Activated T-helper 1 cell treated with anti-CD3 and anti-CD28 coated beads, Interleukin-12 subunit alpha, Interleukin-12 subunit beta, Interleukin-2, Interleukin-4 antibody, amounts not matched to agents 30 ng/mL and 10 ng/mL and 1 ng/mL, durations not matched to agents 14 hours and 24 hours and 36 hours (primary cell): ENCODE measurements at regions not wholly inside any gene's neighbourhood (a gene's known extent, or its start where the extent isn't known, plus 50 kb on each side); places are given as distances from the start of the nearest gene placed in this dataset.

Experiments
- DNase-seq: peaks from one replicate; pipeline ENCODE4 v3.0.0; 2021; ENCODE audit warnings: low spot score
- H3K27ac Mint-ChIP-seq: one replicate; pipeline ENCODE4 v1.8.0; 2021; ENCODE audit warnings: mild to moderate bottlenecking, mixed read lengths
- H3K27me3 Mint-ChIP-seq: one replicate; pipeline ENCODE4 v1.8.0; 2022; ENCODE audit warnings: mild to moderate bottlenecking, moderate library complexity, mixed read lengths; ENCODE audit not compliant: insufficient read depth
- H3K36me3 Mint-ChIP-seq: one replicate; pipeline ENCODE4 v1.8.0; 2021; ENCODE audit warnings: low read depth, mixed read lengths
- H3K4me1 Mint-ChIP-seq: one replicate; pipeline ENCODE4 v1.8.0; 2021; ENCODE audit warnings: low read depth, mixed read lengths
- H3K4me3 Mint-ChIP-seq: one replicate; pipeline ENCODE4 v1.8.0; 2021; ENCODE audit warnings: mild to moderate bottlenecking, moderate library complexity, mixed read lengths
- H3K9me3 Mint-ChIP-seq: one replicate; pipeline ENCODE4 v1.8.0; 2021; ENCODE audit warnings: mixed read lengths
- intact Hi-C: fragments of 100-400 bp; cut with micrococcal nuclease; formaldehyde crosslinking; loops from one replicate; pipeline ENCODE4 v1.15.1; 2024

DNA sequence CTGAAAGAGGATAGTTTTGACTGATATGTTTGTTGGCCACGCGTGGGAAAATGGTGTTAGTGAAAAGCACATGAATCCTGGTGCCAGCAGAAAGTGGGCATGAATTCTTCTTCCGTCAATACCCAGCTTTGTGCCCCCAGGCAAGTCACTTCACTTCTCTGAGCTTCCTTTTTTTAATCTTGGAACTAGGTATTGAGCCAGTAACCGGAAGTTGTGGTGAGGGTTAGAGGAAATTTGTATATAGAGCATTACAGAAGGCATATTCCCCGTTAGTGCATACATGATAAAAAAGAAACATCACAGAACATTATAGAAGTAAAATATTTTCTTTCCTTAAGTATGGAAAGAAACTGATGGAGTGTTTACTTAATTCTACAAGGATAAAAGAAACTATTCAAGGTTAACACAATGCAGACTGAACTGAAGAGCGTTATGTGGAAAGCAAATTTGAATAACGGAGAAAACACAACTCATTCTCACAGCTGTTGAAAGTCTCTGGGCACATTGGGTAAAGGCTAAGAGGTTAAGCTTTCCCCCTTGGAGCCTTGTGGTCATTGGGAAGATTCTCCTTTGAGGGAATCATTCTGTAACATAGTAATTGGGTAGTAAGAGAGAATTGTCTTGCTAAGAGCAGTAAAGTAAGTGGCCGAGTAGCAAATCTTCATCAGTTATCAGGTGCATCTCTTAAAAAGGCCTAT, 223.1 kb downstream of the BCAS1 start:
- Mint-ChIP-seq H3K9me3 (no peaks in the 10 kb centered on the region), H3K4me3 (peak overlapping the region; percentile 68), H3K36me3 (no peaks in the 10 kb centered on the region), H3K27ac (peak overlapping the region; percentile 69), H3K27me3 (peaks cover 2% of the 10 kb centered on the region), H3K4me1 (peaks cover 61% of the 10 kb centered on the region)
- no peak for DNase-seq
- intact Hi-C loops, result no loop called here

DNA sequence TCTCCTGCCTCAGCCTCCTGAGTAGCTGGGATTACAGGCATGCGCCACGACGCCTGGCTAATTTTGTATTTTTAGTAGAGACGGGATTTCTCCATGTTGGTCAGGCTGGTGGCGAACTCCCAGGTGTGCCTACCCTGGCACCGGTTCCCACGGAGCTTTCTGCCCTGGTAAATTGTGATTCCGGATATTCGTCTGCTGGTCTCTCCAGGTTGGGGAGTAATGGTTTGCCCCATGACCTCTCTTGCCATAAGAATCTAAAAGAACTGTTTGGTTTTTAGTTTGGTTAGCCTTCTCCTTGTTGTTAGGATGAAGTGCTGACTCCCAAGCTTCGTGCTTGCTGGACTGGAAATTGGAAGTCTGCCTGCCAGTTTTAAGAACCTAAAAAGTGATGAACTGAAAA, 223.8 kb downstream of the BCAS1 start:
- no peak overlapping the region for H3K27ac Mint-ChIP-seq
- H3K4me3 Mint-ChIP-seq, result no peak overlapping the region
- no peaks in the 10 kb centered on the region for H3K36me3 Mint-ChIP-seq
- intact Hi-C loops, result no loop called here
- peaks cover 2% of the 10 kb centered on the region for H3K27me3 Mint-ChIP-seq
- H3K4me1 Mint-ChIP-seq, result peaks cover 67% of the 10 kb centered on the region
- H3K9me3 Mint-ChIP-seq, result no peaks in the 10 kb centered on the region
- DNase-seq, result no peak

DNA sequence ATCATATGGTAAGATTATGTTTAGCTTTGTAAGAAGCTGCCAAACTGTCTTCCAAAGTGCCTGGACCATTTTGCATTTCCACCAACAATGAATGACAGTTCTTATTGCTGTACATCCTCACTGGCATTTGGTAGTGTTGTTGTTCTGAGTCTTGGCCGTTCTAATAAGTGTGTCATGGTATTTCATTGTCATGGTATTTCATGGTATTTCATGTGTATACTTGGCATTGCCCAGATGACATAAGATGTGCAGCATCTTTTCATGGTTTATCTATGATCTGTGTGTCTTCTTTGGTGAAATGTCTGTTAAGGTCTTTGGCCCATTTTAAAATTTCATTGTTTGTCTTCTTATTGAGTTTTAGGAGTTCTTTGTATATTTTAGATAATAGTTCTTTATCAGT, 224.4 kb downstream of the BCAS1 start:
- peaks cover 69% of the 10 kb centered on the region for H3K4me1 Mint-ChIP-seq
- H3K4me3 Mint-ChIP-seq, result no peak overlapping the region
- no peaks in the 10 kb centered on the region for H3K9me3 Mint-ChIP-seq
- no peaks in the 10 kb centered on the region for H3K36me3 Mint-ChIP-seq
- H3K27ac Mint-ChIP-seq, result peak overlapping the region; percentile 22
- intact Hi-C loops, result no loop called here
- H3K27me3 Mint-ChIP-seq, result peaks cover 2% of the 10 kb centered on the region
- DNase-seq, result no peak

DNA sequence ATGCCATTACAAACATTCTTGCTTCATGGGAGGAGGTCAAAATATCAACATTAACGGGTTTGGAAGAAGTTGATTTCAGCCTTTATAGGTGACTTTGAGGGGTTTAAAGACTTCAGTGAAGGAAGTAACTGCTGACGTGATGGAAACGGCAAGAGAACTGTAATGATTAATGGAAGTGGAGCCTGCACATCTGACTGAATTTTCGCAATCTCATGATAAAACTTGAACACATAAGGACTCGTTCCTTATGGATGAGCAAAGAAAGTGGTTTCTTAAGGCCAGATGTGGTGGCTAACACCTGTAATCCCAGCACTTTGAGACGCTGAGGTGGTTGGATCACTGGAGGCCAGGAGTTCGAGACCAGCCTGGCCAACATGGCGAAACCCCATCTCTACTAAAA, 226.1 kb downstream of the BCAS1 start:
- no peak for DNase-seq
- Mint-ChIP-seq H3K36me3 (peaks cover 1% of the 10 kb centered on the region), H3K27me3 (peaks cover 2% of the 10 kb centered on the region), H3K9me3 (peaks cover 2% of the 10 kb centered on the region), H3K4me3 (no peak overlapping the region), H3K27ac (peak overlapping the region; percentile 8), H3K4me1 (peaks cover 81% of the 10 kb centered on the region)
- intact Hi-C loops, result no loop called here

DNA sequence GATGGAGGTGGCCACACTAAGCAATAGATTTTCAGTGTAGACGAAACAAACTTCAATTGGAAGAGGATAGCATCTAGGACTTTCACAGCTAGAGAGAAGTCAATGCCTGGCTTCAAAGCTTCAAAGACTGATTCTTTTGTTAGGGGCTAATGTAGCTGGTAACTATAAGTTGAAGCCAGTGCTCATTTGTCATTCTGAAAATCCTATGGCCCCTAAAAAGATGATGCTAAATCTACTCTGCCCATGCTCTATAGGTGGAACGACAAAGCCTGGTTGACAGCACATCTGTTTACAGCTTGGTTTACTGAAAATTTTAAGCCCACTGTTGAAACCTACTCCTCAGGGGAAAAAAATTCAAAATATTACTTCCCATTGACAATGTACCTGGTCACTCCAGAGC, 226.7 kb downstream of the BCAS1 start:
- peaks cover 2% of the 10 kb centered on the region for H3K36me3 Mint-ChIP-seq
- peaks cover 3% of the 10 kb centered on the region for H3K9me3 Mint-ChIP-seq
- peaks cover 84% of the 10 kb centered on the region for H3K4me1 Mint-ChIP-seq
- DNase-seq, result no peak
- H3K27ac Mint-ChIP-seq, result peak overlapping the region; percentile 8
- H3K27me3 Mint-ChIP-seq, result peaks cover 2% of the 10 kb centered on the region
- intact Hi-C loops, result loop anchor here (2.0 kb wide), 2 partner anchors 15 to 49 kb away; no protein-coding TSS in a partner anchor
- no peak overlapping the region for H3K4me3 Mint-ChIP-seq

DNA sequence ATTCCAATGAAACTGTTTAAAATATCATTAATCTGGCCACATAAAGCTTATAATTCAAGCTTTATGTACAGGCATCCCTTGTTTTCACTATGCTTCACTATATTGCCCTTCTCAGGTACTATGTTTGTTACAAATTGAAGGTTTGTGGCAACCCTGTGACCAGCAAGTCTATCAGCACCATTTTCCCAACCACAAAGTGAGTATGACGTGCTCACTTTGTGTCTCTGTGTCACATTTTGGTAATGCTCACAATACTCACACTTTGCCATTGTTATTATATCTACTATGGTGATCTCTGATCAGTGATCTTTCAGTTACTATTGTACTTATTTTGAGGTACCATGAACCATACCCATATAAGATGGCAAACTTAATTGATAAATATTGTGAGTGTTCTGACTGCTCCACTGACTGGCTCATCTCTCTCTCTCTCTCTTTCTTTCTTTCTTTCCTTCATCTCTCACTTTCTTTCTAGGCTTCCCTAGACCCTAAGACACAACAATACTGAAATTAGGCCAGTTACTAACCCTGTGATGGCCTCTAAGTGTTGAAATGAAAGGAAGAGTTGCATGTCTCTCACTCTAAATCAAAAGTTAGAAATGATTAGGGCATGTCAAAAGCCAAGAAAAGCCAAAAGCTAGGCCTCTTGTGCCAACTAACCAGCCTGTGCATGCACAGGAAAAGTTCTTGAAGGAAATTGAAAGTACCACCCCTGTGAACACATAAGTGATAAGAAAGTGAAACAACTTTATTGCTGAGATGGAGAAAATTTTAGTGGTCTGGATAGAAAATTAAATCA, 227.9 kb downstream of the BCAS1 start:
- Mint-ChIP-seq H3K27ac (peak overlapping the region; percentile 88), H3K27me3 (peaks cover 2% of the 10 kb centered on the region), H3K4me1 (peaks cover 83% of the 10 kb centered on the region), H3K36me3 (peaks cover 2% of the 10 kb centered on the region), H3K4me3 (peak overlapping the region; percentile 13), H3K9me3 (peaks cover 3% of the 10 kb centered on the region)
- DNase-seq, result no peak
- intact Hi-C loops, result loop anchor here (1.0 to 2.0 kb wide), 4 partner anchors 14 to 134 kb away; no protein-coding TSS in a partner anchor

DNA sequence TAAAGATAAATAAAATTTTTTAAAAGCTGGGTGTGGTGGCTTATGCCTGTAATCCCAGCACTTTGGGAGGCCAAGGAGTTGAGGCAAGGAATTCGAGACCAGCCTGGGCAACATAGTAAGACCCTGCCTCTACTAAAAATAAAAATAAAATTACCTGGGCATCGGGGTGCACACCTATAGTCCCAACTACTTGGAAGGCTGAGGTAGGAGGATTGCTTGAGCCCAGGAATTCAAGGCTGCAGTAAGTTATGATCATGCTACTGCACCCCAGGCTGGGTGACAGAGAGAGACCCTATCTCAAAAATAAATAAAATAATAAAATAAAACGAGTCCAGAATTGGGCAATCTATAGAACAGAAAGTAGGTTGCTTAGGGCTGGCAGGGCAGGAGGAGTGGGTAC, 228.7 kb downstream of the BCAS1 start:
- Mint-ChIP-seq H3K9me3 (peaks cover 3% of the 10 kb centered on the region), H3K27ac (peak overlapping the region; percentile 88), H3K4me3 (peak overlapping the region; percentile 13), H3K36me3 (peaks cover 3% of the 10 kb centered on the region), H3K4me1 (peaks cover 81% of the 10 kb centered on the region), H3K27me3 (peaks cover 2% of the 10 kb centered on the region)
- intact Hi-C loops, result loop anchor here (1.0 to 2.0 kb wide), 4 partner anchors 13 to 133 kb away; no protein-coding TSS in a partner anchor
- no peak for DNase-seq

DNA sequence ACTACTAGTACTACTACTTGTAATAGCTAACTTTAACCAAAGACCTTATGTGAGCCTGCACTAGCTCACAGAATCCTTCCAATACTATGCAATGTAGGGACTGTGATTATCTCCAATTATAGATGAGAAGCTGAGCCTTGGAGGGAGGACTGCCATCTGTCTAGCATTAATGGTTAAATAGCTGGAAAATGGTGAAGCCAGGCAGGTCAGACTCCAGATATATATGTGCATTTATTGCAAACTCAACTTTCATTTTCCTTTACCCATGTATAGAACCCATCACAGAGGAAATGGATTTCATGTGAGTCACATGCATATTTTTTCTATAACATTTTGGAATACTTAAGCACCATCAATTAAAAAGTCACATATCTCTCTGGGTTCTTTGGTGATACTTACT, 229.9 kb downstream of the BCAS1 start:
- DNase-seq, result no peak
- H3K36me3 Mint-ChIP-seq, result peaks cover 3% of the 10 kb centered on the region
- H3K4me1 Mint-ChIP-seq, result peaks cover 73% of the 10 kb centered on the region
- intact Hi-C loops, result loop anchor here (1.0 kb wide), 1 partner anchor 89 kb away; no protein-coding TSS in a partner anchor
- H3K27ac Mint-ChIP-seq, result peak overlapping the region; percentile 96
- no peak overlapping the region for H3K4me3 Mint-ChIP-seq
- H3K9me3 Mint-ChIP-seq, result peaks cover 3% of the 10 kb centered on the region
- peaks cover 2% of the 10 kb centered on the region for H3K27me3 Mint-ChIP-seq

DNA sequence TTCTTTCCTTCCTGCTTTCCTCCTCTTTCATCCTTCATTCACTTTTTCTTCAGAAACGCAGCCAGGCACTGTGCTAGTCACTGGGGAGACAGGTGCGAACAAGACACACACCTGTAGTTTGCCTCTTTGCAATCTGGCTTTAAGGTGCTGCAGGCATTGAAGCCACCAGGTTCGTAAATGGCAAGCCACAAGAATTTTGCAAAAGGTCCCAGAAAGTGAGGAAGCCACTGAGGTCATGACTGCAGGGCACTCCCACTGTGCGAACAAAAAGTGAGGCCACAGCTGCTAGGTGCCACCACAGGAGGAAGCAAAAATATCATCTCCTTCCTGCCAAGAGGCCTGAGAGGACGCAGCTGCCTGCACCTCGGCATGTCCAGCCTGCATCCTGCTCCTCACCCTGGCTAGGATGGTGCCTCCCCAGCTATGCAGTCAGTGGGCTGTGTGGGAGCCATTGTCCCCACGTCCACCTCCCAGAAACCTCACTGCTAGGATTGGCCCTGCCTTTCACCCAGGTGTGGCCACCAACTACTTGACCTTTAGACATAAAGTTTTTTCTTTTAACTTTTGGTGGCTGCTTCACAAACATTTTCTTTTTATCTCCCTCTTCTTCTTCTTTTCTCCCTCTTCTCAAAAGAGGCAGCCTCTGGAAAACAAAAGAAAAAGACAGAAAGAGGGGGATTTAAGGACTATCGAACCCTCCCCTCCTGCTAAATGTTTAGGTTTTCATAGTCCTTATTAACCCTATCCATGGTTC, 230.8 kb downstream of the BCAS1 start:
- H3K4me3 Mint-ChIP-seq, result peak overlapping the region; percentile 80
- peaks cover 3% of the 10 kb centered on the region for H3K9me3 Mint-ChIP-seq
- intact Hi-C loops, result loop anchor here (1.0 kb wide), 1 partner anchor 88 kb away; no protein-coding TSS in a partner anchor
- peaks cover 72% of the 10 kb centered on the region for H3K4me1 Mint-ChIP-seq
- H3K27me3 Mint-ChIP-seq, result peaks cover 2% of the 10 kb centered on the region
- H3K27ac Mint-ChIP-seq, result peak overlapping the region; percentile 96
- DNase-seq, result peak; percentile 62
- peaks cover 6% of the 10 kb centered on the region for H3K36me3 Mint-ChIP-seq

DNA sequence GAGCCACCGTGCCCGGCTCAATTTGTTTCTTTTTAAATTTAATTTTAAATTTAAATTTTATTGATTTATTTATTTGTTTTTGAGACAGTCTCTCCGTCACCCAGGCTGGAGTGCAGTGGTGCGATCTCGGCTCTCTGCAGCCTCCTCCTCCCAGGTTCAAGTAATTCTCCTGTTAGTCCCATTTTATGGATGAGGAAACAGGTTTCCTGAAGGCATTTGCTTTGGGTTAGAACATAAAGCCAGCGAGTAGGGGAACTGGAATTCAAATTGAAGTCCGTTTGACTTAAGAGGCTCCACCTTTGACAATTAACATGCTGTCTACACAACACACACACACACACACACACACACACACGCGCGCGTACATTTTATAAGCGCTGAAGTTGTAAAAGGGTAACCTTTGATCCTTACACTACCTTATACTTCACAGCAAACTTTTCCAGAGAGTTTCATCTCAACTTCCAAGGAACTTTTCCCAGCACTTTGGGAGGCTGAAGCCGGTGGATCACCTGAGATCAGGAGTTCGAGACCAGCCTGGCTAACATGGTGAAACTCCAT, 232.0 kb downstream of the BCAS1 start:
- Mint-ChIP-seq H3K4me3 (peak overlapping the region; percentile 19), H3K4me1 (peaks cover 74% of the 10 kb centered on the region), H3K36me3 (peaks cover 6% of the 10 kb centered on the region), H3K27ac (peak overlapping the region; percentile 68), H3K27me3 (no peaks in the 10 kb centered on the region), H3K9me3 (peaks cover 3% of the 10 kb centered on the region)
- intact Hi-C loops, result no loop called here
- no peak for DNase-seq

DNA sequence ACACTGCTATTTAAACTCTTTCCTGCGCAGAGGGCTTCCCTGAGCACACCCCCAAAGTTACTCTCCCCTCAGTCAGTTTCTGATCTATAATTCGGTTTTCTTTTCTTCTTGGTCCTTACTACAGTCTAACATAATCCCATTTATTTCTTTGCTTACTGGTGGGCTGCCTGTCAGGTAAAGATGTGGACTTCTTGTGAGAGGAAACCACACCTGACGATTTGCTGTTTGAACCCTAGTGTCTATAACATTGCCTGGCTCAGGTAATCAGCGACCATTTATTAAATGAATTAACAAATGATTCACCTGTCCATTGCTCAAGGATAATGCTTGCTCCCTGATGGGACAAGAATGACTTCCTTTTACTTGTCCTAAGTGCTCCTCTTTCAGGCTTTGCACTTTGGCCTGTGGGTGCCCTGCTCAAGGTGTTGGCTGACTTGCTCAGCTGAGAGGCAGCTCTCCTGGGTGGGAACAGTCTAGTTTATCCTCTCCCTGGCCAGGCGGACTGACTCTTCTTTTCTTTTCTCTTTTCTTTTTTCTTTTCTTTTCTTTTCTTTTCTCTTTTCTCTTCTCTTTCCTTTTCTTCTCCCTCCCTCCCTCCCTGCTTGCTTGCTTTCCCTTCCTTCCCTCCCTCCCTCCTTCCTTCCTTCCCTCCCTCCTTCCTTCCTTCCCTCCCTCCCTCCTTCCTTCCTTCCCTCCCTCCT, 233.1 kb downstream of the BCAS1 start:
- Mint-ChIP-seq H3K27me3 (no peaks in the 10 kb centered on the region), H3K36me3 (peaks cover 7% of the 10 kb centered on the region), H3K4me3 (no peak overlapping the region), H3K4me1 (peaks cover 66% of the 10 kb centered on the region), H3K9me3 (peaks cover 8% of the 10 kb centered on the region), H3K27ac (peak overlapping the region; percentile 58)
- DNase-seq, result no peak
- intact Hi-C loops, result no loop called here

DNA sequence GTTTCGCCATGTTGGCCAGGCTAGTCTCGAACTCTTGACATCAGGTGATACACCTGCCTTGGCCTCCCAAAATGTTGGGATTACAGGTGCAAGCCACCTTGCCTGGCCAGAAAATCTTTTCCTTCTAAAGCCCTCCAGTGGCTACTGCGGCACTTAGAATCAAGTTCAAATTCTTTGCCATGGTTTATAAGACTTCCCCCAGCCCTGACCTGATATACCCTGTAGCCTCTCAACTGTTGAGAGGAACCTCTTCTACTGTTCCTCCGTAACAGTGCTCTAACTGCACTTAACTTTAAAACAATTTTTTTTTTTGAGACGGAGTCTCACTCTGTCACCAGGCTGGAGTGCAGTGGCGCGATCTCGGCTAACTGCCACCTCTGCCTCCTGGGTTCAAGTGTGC, 235.6 kb downstream of the BCAS1 start:
- Mint-ChIP-seq H3K27ac (peak overlapping the region; percentile 92), H3K27me3 (no peaks in the 10 kb centered on the region), H3K36me3 (peaks cover 10% of the 10 kb centered on the region), H3K4me3 (peak overlapping the region; percentile 75), H3K9me3 (peaks cover 12% of the 10 kb centered on the region), H3K4me1 (peaks cover 62% of the 10 kb centered on the region)
- intact Hi-C loops, result loop anchor here (2.0 kb wide), 1 partner anchor 36 kb away; no protein-coding TSS in a partner anchor
- DNase-seq, result no peak
